Tibial nerve (tissue), 4 donors: ENCODE measurements at regions not wholly inside any gene's neighbourhood (a gene's known extent, or its start where the extent isn't known, plus 50 kb on each side); places are given as distances from the start of the nearest gene placed in this dataset.

ENCODE experiments used
- CTCF ChIP-seq, 5 experiments: fragments of 200-600 bp in 3 of 5; fragments of 450-650 bp in 2 of 5; sonication (generic) in 3 of 5; IDR thresholded peaks; one replicate each; pipeline ENCODE4 v1.5.1; 2016 to 2019; ENCODE audit warnings: antibody characterized with exemption in 5 of 5, mild to moderate bottlenecking in 3 of 5, moderate library complexity in 2 of 5
- EP300 ChIP-seq, 2 donors: sonication (generic); formaldehyde crosslinking; IDR thresholded peaks; one replicate each; pipeline ENCODE4 v1.6.1; 2017; ENCODE audit warnings: antibody characterized with exemption in 2 of 2, mild to moderate bottlenecking in 1 of 2
- POLR2A ChIP-seq, 2 donors: fragments of 450-650 bp; IDR thresholded peaks; one replicate each; pipeline ENCODE4 v1.6.1; 2017; ENCODE audit warnings: antibody characterized with exemption in 2 of 2, mild to moderate bottlenecking in 2 of 2, moderate library complexity in 2 of 2

DNA sequence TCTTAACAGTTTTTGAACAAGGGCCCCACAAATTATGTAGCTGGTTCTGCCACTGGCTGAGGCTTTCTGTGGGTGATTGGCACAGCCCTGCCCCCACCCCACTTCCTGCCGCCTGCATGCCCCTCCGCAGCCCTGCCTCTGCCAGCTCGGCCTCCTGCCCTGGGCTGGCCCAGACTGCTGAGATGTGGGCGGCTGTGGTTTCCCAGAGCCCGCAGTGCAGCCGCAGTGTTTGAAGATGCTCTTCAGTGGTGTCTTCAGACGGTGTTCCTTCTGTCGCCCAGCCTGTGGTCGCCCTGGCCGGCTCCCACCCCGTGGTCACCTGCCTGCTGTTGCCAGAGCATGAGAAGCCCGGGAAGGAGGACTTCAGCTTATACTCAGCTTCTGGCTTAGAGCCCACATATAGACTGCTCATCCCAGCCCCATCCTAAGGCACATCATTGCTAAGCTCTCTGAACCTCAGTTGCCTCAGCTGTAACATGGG lies 154.3 kb downstream of the VEGFA start:
- no peak for TF ChIP-seq CTCF (IDR thresholded peaks at IDR 0.05)
- no peak for TF ChIP-seq POLR2A (IDR thresholded peaks at IDR 0.05)
- no peak for TF ChIP-seq EP300 (IDR thresholded peaks at IDR 0.05)
